ENCODE measurements at regions not wholly inside any gene's neighbourhood (a gene's known extent, or its start where the extent isn't known, plus 50 kb on each side); places are given as distances from the start of the nearest gene placed in this dataset.

GRCh38 chr2:104321116-104321795 lies 532.7 kb upstream of the POU3F3 start:
- peak; percentile 10 for DNase-seq (ENCODE audit: low spot score)

GRCh38 chr2:104321796-104322349 lies 532.0 kb upstream of the POU3F3 start:
- DNase-seq (ENCODE audit: low spot score) = no peak

- no peak for DNase-seq (ENCODE audit: low spot score)
Observed at GRCh38 chr2:104332731-104333130, 521.2 kb upstream of the POU3F3 start.

GRCh38 chr2:104337869-104338268 lies 516.0 kb upstream of the POU3F3 start:
- no peak for DNase-seq (ENCODE audit: low spot score)

GRCh38 chr2:104340162-104340561 lies 513.8 kb upstream of the POU3F3 start:
- no peak for DNase-seq (ENCODE audit: low spot score)

GRCh38 chr2:104340879-104341828 lies 512.8 kb upstream of the POU3F3 start:
- DNase-seq (ENCODE audit: low spot score) = no peak

GRCh38 chr2:104344306-104344705 lies 509.6 kb upstream of the POU3F3 start:
- DNase-seq (ENCODE audit: low spot score) = no peak

- DNase-seq (ENCODE audit: low spot score) = no peak
Observed at GRCh38 chr2:104344985-104345384, 508.9 kb upstream of the POU3F3 start.

GRCh38 chr2:104358122-104358521 lies 495.8 kb upstream of the POU3F3 start:
- DNase-seq (ENCODE audit: low spot score) = no peak

GRCh38 chr2:104361414-104361813 lies 492.5 kb upstream of the POU3F3 start:
- DNase-seq (ENCODE audit: low spot score) = no peak

- DNase-seq (ENCODE audit: low spot score) = peak; percentile 45
Observed at GRCh38 chr2:104368089-104368488, 485.8 kb upstream of the POU3F3 start.

- no peak for DNase-seq (ENCODE audit: low spot score)
Observed at GRCh38 chr2:104371087-104371781, 482.7 kb upstream of the POU3F3 start.

- DNase-seq (ENCODE audit: low spot score) = no peak
Observed at GRCh38 chr2:104375206-104375605, 478.7 kb upstream of the POU3F3 start.

GRCh38 chr2:104378853-104379374 lies 475.0 kb upstream of the POU3F3 start:
- peak; percentile 88 for DNase-seq (ENCODE audit: low spot score)

- DNase-seq (ENCODE audit: low spot score) = no peak
Observed at GRCh38 chr2:104384961-104385360, 469.0 kb upstream of the POU3F3 start.

GRCh38 chr2:104385743-104386142 lies 468.2 kb upstream of the POU3F3 start:
- no peak for DNase-seq (ENCODE audit: low spot score)

GRCh38 chr2:104388296-104388695 lies 465.6 kb upstream of the POU3F3 start:
- no peak for DNase-seq (ENCODE audit: low spot score)

GRCh38 chr2:104402825-104403224 lies 451.1 kb upstream of the POU3F3 start:
- DNase-seq (ENCODE audit: low spot score) = no peak

GRCh38 chr2:104404526-104404925 lies 449.4 kb upstream of the POU3F3 start:
- DNase-seq (ENCODE audit: low spot score) = no peak

- no peak for DNase-seq (ENCODE audit: low spot score)
Observed at GRCh38 chr2:104405623-104406022, 448.3 kb upstream of the POU3F3 start.

GRCh38 chr2:104406261-104406726 lies 447.6 kb upstream of the POU3F3 start:
- no peak for DNase-seq (ENCODE audit: low spot score)

- DNase-seq (ENCODE audit: low spot score) = no peak
Observed at GRCh38 chr2:104407641-104408040, 446.3 kb upstream of the POU3F3 start.

Measured in putamen (tissue), 1 donor.